Hepatic stellate cell (primary cell): ENCODE measurements at regions not wholly inside any gene's neighbourhood (a gene's known extent, or its start where the extent isn't known, plus 50 kb on each side); places are given as distances from the start of the nearest gene placed in this dataset.
"Not testable (repeated sequence)": the region's sequence is repeated elsewhere in the genome, so short reads cannot be mapped to it uniquely, and the experiment has no call there.

ENCODE experiments used
- DNase-seq: peaks from one replicate; pipeline ENCODE4 v3.0.0; 2011; ENCODE audit warnings: low spot score

DNA sequence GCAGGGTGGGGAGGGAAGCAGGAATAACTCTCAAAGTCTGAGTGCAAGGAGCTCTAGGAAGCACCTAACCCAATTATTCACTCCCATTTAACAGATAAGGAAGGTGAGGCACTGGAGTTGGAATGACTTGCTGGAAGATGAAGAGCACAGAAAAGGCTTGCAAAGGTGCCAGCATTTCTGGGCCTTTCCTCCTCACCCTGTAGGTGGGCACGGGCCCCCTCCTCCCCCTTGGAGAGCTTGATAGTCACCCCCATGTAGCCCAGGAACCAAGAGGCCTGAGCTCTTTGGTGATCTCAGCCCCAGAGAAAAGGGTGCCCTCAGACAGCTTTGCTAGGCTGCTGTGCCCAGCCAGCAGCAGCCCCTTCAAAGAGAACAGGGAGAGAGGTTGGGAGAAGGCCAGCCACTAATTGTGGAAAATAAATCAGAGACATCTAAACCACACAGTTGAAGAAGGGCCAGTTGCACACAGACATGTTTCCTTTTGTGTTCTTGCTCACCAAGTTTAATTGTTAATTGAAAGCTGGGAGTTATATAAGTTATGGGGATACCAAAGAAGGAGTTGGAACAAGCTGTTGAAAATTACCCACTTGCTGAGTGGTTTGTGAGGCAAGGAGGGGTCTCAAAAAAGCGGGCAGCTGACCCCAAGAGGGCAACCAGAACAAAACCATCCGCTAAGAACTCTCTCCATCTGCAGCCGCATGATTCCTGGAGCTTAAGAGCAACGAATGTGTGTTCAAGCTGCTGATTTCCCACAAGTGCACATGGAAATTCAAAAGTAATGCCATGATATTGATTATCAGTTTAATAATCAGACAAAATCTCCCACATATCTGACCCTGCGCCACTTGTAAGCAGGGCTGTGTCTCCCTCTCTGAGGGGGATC is 77.0 kb downstream of the MRPL14 start:
- DNase-seq = no peak

DNA sequence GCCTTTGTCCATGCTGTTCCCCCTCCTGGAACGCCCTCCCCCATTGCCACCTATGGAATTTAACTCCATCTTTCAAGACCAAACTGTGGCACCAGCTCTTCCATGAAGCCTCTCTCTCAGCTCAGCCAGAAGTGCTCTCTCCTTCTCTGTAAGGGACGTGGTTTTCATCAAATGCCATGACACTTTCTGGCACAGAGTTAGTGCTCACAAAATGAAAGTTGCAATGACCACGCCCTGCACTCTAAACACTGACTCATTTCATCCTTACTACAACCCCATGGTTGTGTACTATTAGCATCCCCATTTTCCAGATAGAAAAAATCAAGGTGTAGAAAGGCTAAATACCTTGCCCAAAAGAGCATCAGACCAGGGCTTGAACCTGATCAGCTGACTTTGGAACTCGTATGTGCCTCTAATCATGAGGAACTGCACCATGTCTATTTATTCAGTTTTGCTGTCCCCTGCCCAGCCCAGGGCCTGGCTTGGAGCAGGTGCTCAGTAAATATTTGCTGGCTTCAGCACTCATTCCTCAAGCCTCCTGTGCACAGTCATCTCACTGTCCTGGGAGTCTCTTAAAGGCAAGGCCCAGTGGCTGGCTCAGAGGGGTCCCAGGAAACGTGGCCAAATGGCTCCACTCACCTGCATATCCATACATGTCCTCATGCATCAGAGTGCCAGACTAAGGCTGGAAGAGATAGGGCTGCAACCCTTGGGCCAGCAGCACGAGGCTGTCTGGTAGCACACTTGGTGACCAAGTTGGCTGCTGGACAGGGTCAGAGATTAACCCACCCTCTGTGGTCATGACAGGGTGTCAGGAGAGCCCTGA is 77.9 kb downstream of the MRPL14 start:
- no peak for DNase-seq

DNA sequence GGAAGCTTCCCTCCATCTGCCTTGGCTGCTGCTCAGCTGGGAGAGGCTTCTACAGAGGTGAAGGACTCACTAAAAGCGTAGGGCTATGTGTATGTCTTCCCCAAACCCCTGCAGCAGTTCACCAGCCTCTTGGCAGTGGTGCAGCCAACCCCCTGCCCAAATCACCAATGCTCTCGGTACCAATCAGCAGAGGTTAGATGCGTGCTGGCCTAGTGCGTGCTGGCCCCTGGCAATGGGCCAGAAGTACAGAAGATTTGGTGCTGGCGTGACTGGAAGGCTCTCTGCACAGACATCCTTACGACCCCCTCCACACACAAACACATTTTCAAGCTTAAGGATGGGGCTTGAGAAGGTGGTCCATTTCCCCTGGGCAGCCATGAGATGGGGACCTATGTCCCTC is 79.0 kb downstream of the MRPL14 start:
- no peak for DNase-seq

DNA sequence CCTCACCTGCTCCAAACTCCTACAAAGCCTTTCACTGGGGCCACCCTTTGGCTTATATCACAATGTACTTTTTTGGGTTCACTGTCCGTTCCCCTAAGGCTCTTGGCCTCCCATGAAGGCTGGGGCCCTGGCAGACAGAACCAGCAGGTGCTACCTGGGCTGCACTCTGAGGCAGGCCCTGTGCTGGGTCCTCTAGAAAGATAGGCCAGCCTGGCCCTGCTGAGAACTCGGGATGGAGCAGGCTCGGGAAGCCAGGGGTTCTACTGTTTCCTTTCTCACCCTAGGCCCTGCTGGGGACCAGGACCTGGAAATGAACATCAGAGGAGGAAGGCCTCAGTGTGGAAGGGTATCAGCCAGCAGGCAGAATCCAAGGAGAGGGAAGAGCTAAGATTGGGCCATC is 79.5 kb downstream of the MRPL14 start:
- DNase-seq = no peak

DNA sequence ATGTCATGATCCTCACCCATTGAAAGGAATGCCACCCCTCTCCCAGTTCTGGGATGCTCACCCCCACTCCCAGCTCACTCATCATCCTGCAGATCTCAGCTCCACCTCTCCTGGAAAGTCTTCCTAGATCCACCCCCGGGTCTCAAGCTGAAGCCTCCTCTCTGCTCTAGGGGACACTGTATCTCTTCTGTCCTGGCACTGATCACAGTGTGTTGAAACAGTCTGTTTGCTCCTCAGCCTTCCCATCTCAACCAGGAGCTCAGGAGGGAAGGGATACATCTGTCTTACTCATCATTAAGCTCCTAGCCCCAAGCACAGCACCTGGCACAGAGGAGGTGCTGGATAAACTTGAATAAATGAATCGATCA is 80.1 kb downstream of the MRPL14 start:
- no peak for DNase-seq

DNA sequence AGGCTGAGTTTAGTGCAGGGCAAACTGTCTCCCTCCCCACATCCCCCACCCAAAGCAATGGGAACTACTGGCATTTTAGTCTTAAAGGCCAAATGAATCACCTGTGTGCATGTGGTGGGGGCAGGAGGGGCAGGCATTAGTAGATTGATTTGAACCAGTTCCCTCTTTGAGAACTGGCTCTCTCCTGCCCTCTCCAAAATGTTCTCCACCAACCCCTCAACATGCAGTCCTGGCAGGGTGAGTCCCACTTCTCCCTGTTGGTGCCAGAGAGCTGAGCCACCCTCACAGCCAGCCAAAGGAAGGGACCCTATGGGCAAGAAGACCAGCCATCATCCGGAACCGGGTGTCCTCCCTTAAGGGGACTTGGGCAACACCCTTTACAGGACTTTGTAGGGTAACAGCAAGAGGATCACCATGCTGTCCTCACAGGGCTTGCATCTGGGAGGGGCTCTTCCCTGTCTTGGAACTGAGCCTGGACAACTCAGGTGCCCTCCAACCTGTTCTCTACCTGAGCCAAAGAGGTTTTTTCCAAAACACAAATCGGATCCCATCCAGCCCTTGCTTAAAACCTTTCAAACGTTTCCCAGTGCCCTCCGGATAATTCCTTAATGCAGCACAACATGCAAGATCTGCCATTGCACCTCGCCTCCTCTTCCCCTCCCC is 80.6 kb downstream of the MRPL14 start:
- no peak for DNase-seq

DNA sequence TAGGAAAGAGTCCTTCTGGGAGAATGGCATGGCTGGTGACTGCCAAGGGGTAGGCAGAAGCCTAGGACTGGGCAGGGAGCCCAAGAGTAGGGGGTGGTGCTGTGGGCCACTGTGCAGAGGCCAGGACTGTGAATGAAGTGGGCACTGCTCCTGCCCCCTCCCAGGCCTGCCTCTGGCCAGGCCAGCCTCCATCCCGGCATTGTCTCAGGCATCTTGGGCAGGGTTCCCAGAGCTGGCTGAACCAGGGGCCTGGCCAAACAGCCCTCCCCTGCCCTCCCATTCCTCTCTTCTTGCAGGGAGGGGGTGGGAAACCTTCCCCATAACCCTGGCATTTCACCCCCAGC is 81.6 kb downstream of the MRPL14 start:
- no peak for DNase-seq

DNA sequence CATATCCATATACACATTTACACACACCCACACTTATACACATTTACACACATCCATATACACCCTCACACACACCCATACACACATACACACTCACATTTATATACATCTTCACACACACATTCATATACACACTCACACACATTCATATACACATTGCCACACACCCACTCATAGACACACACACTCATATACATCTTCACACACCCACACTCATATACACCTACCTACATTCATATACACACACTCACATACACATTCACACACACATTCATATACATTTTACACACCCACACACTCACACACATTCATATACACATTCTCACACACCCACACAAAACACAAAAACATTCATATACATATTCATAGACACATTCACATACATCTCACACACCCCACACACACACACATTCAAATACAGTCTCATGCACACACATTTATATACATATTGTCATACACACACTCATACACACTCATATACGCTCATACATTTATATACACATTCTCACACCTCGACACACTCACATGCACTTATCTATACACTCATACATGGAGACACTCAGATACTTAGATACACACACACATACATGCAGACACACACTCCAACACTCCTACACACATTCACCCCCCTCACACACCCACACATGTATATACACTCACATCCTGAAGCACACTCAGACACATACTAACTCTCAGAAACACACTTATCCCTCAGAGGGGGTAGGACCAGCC is 82.1 kb downstream of the MRPL14 start:
- DNase-seq = no peak

DNA sequence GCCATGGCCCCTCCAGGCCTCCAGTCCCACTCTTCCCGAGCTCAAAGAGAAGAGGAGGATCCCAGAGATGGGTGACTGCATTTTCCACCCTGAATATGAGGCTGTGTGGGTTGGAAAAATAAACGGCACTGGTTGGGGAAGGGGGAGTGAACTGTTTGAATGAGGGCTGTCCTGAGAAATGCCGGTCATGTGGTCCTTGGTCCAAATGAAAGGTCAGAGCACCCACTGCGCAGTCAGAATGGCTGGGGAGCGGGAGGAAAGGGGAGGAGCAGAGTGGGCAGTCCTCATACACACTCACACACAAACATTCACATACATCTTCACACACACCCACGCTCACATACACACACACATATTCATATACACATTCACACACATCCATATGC is 83.1 kb downstream of the MRPL14 start:
- no peak for DNase-seq

DNA sequence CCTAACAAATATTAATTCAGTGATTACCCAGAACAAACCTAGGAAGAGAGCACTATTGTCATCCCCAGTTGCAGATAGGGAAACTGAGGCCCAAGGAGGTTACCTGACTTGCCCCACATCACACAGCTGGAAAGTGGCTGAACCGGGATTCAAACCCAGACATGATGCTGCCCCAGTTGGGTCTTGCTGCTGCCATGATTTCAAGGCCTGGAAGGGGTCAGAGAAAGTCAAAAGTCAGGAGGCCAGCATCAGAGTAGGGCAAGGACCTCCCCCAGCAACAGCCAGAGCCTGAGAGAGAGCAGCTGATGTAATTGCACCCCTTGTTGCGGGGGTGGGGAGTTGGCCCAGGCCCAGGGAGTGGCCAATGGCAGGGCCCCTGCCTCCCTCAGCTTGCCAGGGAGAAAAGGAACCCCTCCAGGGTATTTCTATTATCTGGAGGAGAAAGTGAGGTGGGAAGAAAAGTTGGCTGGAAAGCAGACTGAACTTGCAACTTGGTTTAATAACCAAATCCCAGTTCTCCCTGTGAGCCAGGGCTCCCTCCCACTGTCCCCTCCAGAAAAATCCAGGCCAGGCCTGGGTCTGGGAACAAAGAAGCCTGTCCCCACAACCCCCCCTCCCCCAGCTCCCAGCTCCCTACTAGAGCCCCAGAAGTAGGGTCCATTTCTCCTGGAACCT is 83.6 kb downstream of the MRPL14 start:
- no peak for DNase-seq

DNA sequence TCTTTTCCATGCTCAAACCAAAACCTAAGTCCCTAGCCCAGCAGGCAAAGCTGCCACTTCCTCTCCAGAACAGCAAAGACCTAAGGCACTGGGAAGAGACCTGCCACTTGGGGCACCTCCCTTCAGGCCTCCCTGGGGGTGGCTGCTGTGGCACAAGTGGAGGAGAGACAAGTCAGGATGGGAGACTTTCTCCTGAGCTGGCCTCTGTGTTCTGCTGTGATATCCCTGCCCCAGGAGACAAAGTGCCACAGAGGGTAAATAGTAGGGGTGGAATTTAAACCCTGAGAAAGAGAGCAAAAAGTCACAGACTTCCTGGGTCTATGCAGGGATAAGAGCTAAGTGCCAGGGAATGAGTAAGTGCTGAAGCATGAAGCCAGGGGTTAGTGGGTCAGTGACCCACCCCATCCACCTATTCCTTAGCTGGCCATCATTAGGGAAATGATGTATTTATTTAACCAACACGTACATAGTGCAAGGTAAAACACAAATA is 84.2 kb downstream of the MRPL14 start:
- no peak for DNase-seq

DNA sequence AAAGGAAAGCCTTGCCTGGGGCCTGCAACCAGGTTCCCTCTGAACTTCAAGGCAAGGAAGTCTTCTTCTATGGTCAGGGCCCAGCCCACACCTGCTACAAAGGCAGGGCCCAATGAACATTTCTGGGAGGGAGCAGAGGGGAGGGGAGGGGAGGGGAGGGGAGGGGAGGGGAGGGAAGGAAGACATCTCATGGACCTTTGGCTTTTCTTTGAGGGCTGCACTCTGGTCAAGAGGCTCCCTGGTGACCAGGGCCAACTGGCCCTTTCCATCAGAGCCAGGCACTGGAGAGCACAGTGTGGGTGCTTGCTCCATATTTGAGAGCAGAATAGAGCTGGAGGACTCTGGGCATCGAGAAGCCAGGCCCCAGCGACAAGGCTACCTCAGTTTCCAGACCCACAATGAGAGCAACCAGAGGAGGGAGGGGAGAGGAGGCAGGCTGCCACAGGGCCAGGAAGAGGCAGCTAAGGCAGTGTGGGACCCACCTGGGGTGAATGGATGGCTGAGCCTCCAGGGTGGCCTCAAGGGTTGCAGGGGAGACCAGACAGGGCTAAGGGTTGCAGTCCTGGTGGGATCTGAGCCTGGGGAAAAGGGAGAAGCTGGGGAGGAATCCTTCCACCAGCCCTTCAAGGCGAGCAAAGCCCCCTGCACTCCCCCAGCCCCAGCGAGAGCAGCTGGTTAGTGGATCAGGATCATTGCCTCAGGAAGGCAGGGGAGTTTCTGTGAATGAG is 84.8 kb downstream of the MRPL14 start:
- DNase-seq = no peak

DNA sequence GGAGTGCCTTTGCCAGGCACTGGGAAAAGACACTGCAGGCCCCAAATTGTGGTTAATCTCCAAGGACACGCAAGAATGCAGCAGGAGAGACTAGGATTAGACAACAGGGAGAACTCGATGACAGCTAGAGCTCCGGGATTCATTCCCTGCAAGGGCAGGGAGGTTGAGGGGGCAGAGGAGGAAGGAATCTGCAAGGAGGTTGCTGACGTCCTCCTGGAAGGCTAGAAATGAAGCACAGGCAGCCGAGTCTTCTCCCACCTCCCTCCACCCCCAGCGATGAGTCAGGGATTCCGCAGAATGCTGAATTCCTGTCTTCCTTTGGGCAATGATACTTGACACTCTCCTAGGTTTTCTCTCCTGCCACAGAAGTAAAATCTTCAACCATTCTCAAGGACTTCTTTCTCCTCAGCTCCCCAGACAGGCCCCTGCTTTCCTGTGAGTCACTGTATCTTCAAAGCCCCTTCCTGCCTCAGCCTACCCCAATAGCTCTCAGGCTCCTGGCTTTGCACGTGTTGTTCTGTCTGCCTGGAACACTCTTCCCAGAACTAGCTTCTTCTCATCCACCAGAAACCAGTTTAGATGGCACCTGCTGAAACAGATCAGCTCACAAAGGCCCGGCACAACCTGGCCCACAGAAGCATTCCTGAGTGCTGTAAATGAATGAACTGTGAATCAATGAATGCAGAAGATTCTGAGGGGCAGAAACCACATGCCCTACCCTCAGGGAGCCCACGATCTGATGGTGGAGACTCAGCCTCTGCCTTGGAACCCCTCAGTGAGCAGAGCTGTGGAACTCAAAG is 85.6 kb downstream of the MRPL14 start:
- peak; percentile 94 for DNase-seq

DNA sequence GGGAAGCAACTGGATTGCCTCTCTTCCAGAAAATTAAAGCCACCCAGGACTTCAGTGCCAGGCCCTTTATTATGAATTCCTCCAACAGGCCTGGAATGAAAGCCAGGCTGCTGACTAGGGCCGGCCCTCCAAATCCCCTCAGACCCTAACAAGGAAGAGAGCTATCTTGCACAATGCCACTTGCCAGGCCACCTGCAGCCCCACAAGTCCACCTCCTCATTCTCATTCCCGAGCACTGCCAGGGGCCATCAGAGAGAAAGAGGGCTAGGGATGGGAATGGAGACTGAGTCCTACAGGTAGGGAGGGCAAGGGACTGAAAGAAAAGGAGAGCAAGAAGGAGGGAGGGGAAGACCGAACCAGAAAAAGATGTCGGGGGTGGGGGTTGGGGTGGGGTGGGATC is 86.5 kb downstream of the MRPL14 start:
- DNase-seq = no peak

DNA sequence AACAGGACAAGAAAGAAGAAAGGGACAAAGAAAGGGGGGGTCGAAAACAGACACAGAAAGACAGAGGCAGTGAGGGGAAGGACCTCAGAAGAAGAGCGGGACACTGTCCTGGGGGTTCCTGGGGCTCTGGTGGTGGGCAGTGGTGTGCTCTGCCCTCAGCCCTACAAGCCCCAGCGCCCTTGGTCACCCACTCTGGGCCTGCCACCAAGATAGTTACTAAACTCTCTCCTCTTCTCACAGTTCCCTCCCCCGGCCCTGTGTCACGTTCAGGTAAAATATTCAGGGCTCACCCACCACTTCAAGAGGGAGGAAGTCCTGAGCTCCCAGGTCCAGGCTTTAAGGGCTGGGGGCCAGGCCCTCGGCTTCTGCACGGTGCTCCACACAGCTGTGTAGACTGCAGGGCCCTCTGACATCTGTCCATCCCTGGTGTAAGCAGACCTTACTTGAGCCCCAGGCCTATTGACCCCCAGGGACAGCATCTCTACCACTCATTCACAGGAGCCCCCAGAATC is 87.4 kb downstream of the MRPL14 start:
- no peak for DNase-seq

DNA sequence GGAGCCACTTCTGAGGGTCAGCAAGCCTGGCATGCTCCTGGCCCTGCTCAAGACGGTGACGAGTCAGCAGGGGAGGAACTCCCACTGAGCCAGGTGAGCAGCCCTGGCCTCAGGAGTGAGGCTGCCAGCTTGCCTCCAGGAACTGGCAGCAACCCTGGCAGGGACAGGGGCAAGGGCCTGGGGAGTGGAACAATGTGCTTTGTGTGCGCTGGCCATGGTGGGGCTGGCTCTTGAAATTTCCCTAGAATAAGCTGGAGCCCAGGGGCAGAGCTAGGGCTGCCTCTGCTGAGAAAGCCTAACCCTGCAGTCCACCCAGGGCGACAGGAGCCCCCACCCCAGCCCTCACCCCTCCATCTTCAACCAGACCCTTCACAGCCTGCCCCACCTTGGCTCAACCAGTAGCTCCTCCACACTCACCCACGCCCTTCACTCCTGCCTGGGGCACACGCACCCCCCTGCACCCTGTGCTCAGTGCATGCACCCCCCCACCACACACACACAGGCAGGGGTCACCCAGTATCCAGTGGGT is 88.0 kb downstream of the MRPL14 start:
- no peak for DNase-seq

DNA sequence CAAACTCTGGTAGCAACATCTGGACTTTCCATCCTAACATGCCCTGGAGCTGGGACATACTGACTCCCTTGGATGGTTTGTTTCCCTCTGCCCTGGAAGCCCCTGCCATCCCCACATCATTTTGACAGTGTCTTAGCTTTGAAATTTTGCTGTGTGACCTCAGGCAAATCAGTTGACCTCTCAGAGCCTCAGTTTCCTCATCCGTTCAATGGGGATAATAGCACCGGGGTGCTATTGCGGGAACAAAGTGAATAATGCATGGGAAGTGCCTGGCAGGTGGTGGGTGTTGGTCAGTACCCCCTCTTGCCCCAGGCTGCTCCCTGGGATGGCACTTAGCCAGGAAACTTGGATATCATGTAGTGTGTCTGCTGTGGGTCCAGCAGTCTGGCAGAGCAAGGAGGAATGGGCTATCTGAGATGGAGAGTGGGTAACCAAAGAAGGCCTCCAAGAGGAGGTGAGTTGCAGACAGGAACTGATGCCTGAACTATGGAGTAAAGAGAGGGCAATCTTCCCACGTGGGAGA is 88.6 kb downstream of the MRPL14 start:
- no peak for DNase-seq

DNA sequence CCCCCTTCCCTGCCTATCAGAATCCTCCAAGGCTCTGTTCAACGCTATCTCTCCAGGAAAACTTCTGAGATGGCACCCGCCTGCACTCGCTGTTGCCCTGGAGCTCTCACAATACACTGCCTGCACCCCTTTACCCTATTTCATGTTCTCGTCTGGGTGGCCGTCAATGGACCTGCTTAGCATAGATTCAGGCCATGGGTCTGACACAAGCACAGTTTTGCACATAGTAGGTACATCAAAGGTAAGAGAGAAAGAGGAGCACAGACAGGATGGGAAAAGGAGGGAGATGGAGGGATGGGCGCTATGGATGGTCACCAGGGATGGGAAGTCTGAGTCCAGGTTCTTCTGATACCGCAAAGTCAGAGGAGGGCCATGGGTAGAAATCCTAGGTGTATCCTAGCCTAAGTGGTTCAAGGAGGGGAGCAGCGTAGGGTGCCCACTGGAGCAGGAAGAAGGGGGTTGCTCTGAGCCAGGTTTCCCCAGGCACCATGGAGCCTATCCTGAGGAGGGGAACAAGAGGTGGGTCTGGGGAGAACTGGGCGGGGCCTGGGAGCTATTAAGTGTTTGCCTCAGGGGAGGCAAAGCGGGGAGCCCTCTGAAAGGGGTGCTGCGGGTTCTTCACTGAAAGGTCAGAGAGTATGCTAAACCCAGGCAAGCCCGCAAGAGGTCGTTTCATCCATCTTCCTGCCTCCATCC is 89.3 kb downstream of the MRPL14 start:
- DNase-seq = no peak

DNA sequence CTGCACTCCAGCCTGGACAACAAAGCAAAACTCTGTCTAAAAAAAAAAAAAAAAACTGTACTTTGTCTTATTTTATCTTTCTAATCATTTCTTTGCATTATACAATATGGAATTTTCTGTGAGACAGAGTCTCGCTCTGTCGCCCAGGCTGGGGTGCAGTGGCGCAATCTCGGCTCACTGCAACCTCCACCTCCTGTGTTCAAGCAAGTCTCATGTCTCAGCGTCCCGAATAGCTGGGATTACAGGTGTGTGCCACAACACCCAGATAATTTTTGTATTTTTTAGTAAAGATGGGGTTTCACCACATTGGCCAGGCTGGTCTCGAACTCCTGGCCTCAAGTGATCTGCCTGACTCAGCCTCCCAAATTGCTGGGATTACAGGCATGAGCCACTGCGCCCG is 90.0 kb downstream of the MRPL14 start:
- not testable (repeated sequence) for DNase-seq
